Parathyroid adenoma (tissue), 2 donors: ENCODE measurements at regions not wholly inside any gene's neighbourhood (a gene's known extent, or its start where the extent isn't known, plus 50 kb on each side); places are given as distances from the start of the nearest gene placed in this dataset.

Experiments
- H2AFZ ChIP-seq: fragments of 300-600 bp; sonication (generic); one replicate; pipeline ENCODE4 v1.7.0; 2017; ENCODE audit warnings: antibody characterized with exemption, mild to moderate bottlenecking
- H3K27ac ChIP-seq: fragments of 300-600 bp; sonication (generic); one replicate; pipeline ENCODE4 v1.7.0; 2017
- H3K27me3 ChIP-seq: fragments of 300-600 bp; sonication (generic); one replicate; pipeline ENCODE4 v1.7.0; 2017; ENCODE audit warnings: low read length; ENCODE audit not compliant: control insufficient read depth, insufficient read depth
- H3K36me3 ChIP-seq: fragments of 300-600 bp; sonication (generic); one replicate; pipeline ENCODE4 v1.7.0; 2017; ENCODE audit warnings: low read length; ENCODE audit not compliant: control insufficient read depth, insufficient read depth
- H3K4me1 ChIP-seq: fragments of 300-600 bp; sonication (generic); one replicate; pipeline ENCODE4 v1.7.0; 2017; ENCODE audit warnings: control low read depth
- H3K4me2 ChIP-seq: fragments of 300-600 bp; sonication (generic); one replicate; pipeline ENCODE4 v1.7.0; 2017; ENCODE audit warnings: low read length
- H3K4me3 ChIP-seq: fragments of 300-600 bp; sonication (generic); one replicate; pipeline ENCODE4 v1.7.0; 2017; ENCODE audit warnings: low read depth, low read length
- H3K79me2 ChIP-seq: fragments of 300-600 bp; sonication (generic); one replicate; pipeline ENCODE4 v1.7.0; 2017; ENCODE audit warnings: control low read depth
- H3K9ac ChIP-seq: fragments of 300-600 bp; sonication (generic); one replicate; pipeline ENCODE4 v1.7.0; 2017; ENCODE audit warnings: mild to moderate bottlenecking
- H3K9me3 ChIP-seq: fragments of 300-600 bp; sonication (generic); one replicate; pipeline ENCODE4 v1.7.0; 2017; ENCODE audit warnings: low read length; ENCODE audit not compliant: control insufficient read depth
- TF ChIP-seq, protein P1 (sequence below): fragments of 300-600 bp; sonication (generic); IDR thresholded peaks from one replicate; pipeline ENCODE4 v1.7.0; 2017; ENCODE audit warnings: antibody characterized with exemption, mild to moderate bottlenecking
- donor health status: primary hyperparathyroidism.

DNA sequence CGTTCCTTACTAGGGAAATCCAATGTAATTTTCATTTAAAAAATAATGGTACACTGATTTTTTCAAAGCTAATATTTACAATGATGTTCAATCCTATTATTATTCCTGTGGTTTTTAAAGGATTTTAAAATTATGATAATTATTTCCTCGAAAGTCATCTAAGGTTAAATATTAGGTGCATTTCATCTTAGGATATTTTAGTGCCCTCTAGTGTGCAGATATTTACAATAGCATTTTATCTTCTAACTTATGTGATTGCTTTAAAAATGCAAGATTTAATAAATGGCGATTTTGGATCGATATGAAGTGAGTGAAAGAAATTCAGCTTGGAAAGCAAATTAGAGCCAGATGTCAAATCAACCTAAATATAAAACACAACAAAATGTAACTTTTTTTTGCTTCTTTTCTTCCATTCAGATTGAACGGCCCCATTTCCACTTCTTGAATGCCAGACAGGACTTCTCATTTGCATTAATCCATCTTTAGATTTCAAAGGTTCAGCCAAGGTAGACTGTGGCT lies 293.5 kb downstream of the SLC6A15 start:
- Histone ChIP-seq H3K9ac (no peak overlapping the region), H3K9me3 (no peaks in the 10 kb centered on the region), H3K36me3 (no peaks in the 10 kb centered on the region), H3K27me3 (no peaks in the 10 kb centered on the region), H2AFZ (no peak overlapping the region), H3K4me3 (no peak overlapping the region), H3K4me1 (no peaks in the 10 kb centered on the region), H3K4me2 (no peak overlapping the region), H3K27ac (no peak overlapping the region), H3K79me2 (no peaks in the 10 kb centered on the region)
- TF ChIP-seq, protein P1, sequence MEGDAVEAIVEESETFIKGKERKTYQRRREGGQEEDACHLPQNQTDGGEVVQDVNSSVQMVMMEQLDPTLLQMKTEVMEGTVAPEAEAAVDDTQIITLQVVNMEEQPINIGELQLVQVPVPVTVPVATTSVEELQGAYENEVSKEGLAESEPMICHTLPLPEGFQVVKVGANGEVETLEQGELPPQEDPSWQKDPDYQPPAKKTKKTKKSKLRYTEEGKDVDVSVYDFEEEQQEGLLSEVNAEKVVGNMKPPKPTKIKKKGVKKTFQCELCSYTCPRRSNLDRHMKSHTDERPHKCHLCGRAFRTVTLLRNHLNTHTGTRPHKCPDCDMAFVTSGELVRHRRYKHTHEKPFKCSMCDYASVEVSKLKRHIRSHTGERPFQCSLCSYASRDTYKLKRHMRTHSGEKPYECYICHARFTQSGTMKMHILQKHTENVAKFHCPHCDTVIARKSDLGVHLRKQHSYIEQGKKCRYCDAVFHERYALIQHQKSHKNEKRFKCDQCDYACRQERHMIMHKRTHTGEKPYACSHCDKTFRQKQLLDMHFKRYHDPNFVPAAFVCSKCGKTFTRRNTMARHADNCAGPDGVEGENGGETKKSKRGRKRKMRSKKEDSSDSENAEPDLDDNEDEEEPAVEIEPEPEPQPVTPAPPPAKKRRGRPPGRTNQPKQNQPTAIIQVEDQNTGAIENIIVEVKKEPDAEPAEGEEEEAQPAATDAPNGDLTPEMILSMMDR = no peak

DNA sequence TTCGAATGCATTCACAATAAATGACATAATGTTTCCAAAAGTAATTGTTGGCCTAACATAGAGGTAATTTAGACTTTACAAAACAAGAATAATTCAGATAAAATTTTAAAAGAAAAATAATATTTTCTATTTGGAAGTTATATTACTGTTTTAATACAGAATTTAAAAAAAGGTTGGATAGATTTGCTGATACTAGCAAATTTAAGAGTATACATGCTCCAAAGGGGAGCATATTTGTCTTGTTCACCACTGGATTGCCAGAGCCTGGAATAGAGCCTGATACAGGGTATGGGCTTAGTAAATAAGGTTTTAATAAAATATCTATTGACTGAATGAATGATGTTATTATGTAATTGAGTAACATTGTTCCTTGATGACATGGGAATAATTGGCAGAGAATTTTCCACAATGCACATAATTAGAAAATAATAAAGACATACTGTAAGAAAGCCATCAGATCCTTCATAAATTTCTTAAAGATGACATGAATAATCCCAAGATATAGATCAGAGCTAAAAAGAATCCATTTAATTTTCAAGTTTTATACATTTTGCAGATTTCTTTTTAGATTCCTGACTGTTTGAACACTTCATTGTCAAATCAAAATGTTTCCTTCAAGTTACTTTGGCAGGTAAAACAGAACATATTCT lies 305.3 kb downstream of the SLC6A15 start:
- H3K4me3 ChIP-seq = no peak overlapping the region
- H2AFZ ChIP-seq = no peak overlapping the region
- H3K27me3 ChIP-seq = no peaks in the 10 kb centered on the region
- no peaks in the 10 kb centered on the region for H3K4me1 ChIP-seq
- no peak overlapping the region for H3K4me2 ChIP-seq
- TF ChIP-seq, protein P1 = no peak
- H3K9ac ChIP-seq = no peak overlapping the region
- H3K79me2 ChIP-seq = no peaks in the 10 kb centered on the region
- H3K27ac ChIP-seq = no peak overlapping the region
- H3K36me3 ChIP-seq = no peaks in the 10 kb centered on the region
- H3K9me3 ChIP-seq = no peaks in the 10 kb centered on the region

DNA sequence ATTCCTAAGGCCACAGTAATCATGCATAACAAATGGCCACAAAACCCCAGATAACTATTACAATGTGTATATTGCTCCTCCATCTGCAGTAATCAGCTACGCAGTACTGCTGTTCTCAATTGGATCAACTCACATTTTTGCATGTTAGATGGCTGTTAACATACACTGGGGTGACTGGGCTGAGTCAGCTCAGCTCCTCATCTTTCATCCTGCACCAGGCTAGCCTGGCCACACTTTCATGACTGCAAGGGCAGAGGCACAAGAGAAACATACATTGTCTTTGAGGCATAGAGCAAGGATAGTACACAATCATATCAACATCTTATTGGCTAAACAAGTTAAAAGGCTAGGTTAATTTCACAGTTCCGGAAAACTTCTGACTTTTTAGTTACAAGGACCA lies 306.6 kb downstream of the SLC6A15 start:
- H3K4me1 ChIP-seq = no peaks in the 10 kb centered on the region
- no peak overlapping the region for H3K27ac ChIP-seq
- H3K79me2 ChIP-seq = no peaks in the 10 kb centered on the region
- no peaks in the 10 kb centered on the region for H3K9me3 ChIP-seq
- no peak overlapping the region for H2AFZ ChIP-seq
- TF ChIP-seq, protein P1 = no peak
- H3K4me2 ChIP-seq = no peak overlapping the region
- H3K9ac ChIP-seq = no peak overlapping the region
- no peaks in the 10 kb centered on the region for H3K27me3 ChIP-seq
- no peak overlapping the region for H3K4me3 ChIP-seq
- H3K36me3 ChIP-seq = no peaks in the 10 kb centered on the region

DNA sequence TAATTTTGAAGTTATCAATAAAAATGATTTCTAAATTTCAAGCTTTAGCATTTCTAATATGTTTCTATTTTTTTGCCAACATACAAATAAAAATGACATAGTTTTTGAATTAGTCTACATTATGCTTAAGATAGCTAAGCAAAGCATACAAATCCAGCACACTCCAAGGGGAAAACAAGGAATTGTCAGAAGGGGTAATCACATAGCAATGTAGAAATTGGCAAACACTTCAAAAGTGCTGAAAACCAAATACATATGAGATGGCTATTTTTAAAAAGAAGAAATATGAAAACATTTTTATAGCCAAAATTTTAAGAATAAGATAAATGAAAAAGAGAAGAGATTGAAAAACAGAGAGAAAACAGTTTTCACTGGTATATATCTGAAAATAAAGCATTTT lies 308.0 kb downstream of the SLC6A15 start:
- Histone ChIP-seq H3K4me3 (no peak overlapping the region), H3K36me3 (no peaks in the 10 kb centered on the region), H3K79me2 (no peaks in the 10 kb centered on the region), H3K4me1 (no peaks in the 10 kb centered on the region), H3K9me3 (no peaks in the 10 kb centered on the region), H2AFZ (no peak overlapping the region), H3K4me2 (no peak overlapping the region), H3K9ac (no peak overlapping the region), H3K27ac (no peak overlapping the region), H3K27me3 (no peaks in the 10 kb centered on the region)
- TF ChIP-seq, protein P1 = no peak
